ENCODE measurements at regions not wholly inside any gene's neighbourhood (a gene's known extent, or its start where the extent isn't known, plus 50 kb on each side); places are given as distances from the start of the nearest gene placed in this dataset.

GRCh38 chr3:6770397-6770690 lies 90.6 kb upstream of the GRM7 start:
- Histone ChIP-seq H3K27me3 (ENCODE audit: control insufficient read depth in 3 of 3, insufficient read depth in 3 of 3, low read depth in 1 of 3, low read length in 3 of 3) (no peaks in the 10 kb centered on the region), H4K91ac (ENCODE audit: low read depth, low read length, poor library complexity) (no peak overlapping the region), H2AFZ (ENCODE audit: low read length) (peak overlapping the region; percentile 53), H3K23ac (ENCODE audit: low read depth, low read length, poor library complexity) (no peak overlapping the region), H4K8ac (ENCODE audit: low read depth, low read length) (no peak overlapping the region), H2BK120ac (ENCODE audit: low read depth, low read length) (no peak overlapping the region), H3K4ac (ENCODE audit: low read length) (no peak overlapping the region), H2AK5ac (ENCODE audit: low read depth, low read length) (no peak overlapping the region), H3K14ac (ENCODE audit: low read length) (no peak overlapping the region), H3K18ac (ENCODE audit: low read length) (no peak overlapping the region), H2BK5ac (ENCODE audit: low read length) (no peak overlapping the region), H3K9me3 (replicated peaks in 1 of 2; ENCODE audit: control insufficient read depth in 2 of 2, insufficient read depth in 1 of 2, low read depth in 1 of 2, low read length in 2 of 2) (no peaks in the 10 kb centered on the region), H3K36me3 (replicated peaks in 1 of 2; ENCODE audit: control insufficient read depth in 2 of 2, insufficient read depth in 2 of 2, low read length in 2 of 2) (no peaks in the 10 kb centered on the region), H3K4me2 (ENCODE audit: insufficient read depth, low read length, poor library complexity, severe bottlenecking) (no peak overlapping the region), H2BK12ac (ENCODE audit: low read length) (no peak overlapping the region), H2BK15ac (ENCODE audit: low read length) (no peak overlapping the region), H3K27ac (replicated peaks; ENCODE audit: low read length) (peak overlapping the region; percentile 61), H3K4me1 (ENCODE audit: control insufficient read depth in 2 of 2, insufficient read depth in 1 of 2, low read depth in 1 of 2, low read length in 2 of 2) (peaks cover 0 to 2% of the 10 kb centered on the region in 2 donors), H3K9ac (ENCODE audit: low read depth, low read length, poor library complexity) (no peak overlapping the region), H3K4me3 (ENCODE audit: low read length in 2 of 2) (no peak overlapping the region), H3K79me1 (ENCODE audit: low read depth, low read length) (no peaks in the 10 kb centered on the region)
- peak; percentile 3 for DNase-seq (ENCODE audit: low spot score)

- no peak overlapping the region for H3K4ac ChIP-seq (ENCODE audit: low read length)
- H2BK5ac ChIP-seq (ENCODE audit: low read length): no peak overlapping the region
- H2AK5ac ChIP-seq (ENCODE audit: low read depth, low read length): no peak overlapping the region
- no peak overlapping the region for H3K4me3 ChIP-seq (ENCODE audit: low read length in 2 of 2)
- H3K36me3 ChIP-seq (replicated peaks in 1 of 2; ENCODE audit: control insufficient read depth in 2 of 2, insufficient read depth in 2 of 2, low read length in 2 of 2): no peaks in the 10 kb centered on the region
- H3K79me1 ChIP-seq (ENCODE audit: low read depth, low read length): no peaks in the 10 kb centered on the region
- H3K4me1 ChIP-seq (ENCODE audit: control insufficient read depth in 2 of 2, insufficient read depth in 1 of 2, low read depth in 1 of 2, low read length in 2 of 2): peaks cover 0 to 2% of the 10 kb centered on the region in 2 donors
- H3K14ac ChIP-seq (ENCODE audit: low read length): no peak overlapping the region
- no peaks in the 10 kb centered on the region for H3K27me3 ChIP-seq (ENCODE audit: control insufficient read depth in 3 of 3, insufficient read depth in 3 of 3, low read depth in 1 of 3, low read length in 3 of 3)
- no peak overlapping the region for H3K9ac ChIP-seq (ENCODE audit: low read depth, low read length, poor library complexity)
- H3K18ac ChIP-seq (ENCODE audit: low read length): no peak overlapping the region
- no peak overlapping the region for H3K4me2 ChIP-seq (ENCODE audit: insufficient read depth, low read length, poor library complexity, severe bottlenecking)
- no CpG with 5 or more reads among the region's 5 CpGs for WGBS, 2 donors (ENCODE audit: extremely low coverage in 2 of 2, insufficient read length in 2 of 2, insufficient replicate concordance in 1 of 2)
- DNase-seq (ENCODE audit: low spot score): no peak
- no peak overlapping the region for H2BK12ac ChIP-seq (ENCODE audit: low read length)
- H2AFZ ChIP-seq (ENCODE audit: low read length): no peak overlapping the region
- no peak overlapping the region for H2BK15ac ChIP-seq (ENCODE audit: low read length)
- no peaks in the 10 kb centered on the region for H3K9me3 ChIP-seq (replicated peaks in 1 of 2; ENCODE audit: control insufficient read depth in 2 of 2, insufficient read depth in 1 of 2, low read depth in 1 of 2, low read length in 2 of 2)
- no peak overlapping the region for H3K23ac ChIP-seq (ENCODE audit: low read depth, low read length, poor library complexity)
- no peak overlapping the region for H4K91ac ChIP-seq (ENCODE audit: low read depth, low read length, poor library complexity)
- H4K8ac ChIP-seq (ENCODE audit: low read depth, low read length): no peak overlapping the region
- no peak overlapping the region for H2BK120ac ChIP-seq (ENCODE audit: low read depth, low read length)
- no peak overlapping the region for H3K27ac ChIP-seq (replicated peaks; ENCODE audit: low read length)
Measured at GRCh38 chr3:6771171-6771570, 89.7 kb upstream of the GRM7 start.

GRCh38 chr3:6779140-6779539 lies 81.8 kb upstream of the GRM7 start:
- DNase-seq (ENCODE audit: low spot score): no peak
- WGBS, 2 donors (ENCODE audit: extremely low coverage in 2 of 2, insufficient read length in 2 of 2, insufficient replicate concordance in 1 of 2): no CpG with 5 or more reads among the region's 6 CpGs
- no peak overlapping the region for H3K14ac ChIP-seq (ENCODE audit: low read length)
- no peak overlapping the region for H2AK5ac ChIP-seq (ENCODE audit: low read depth, low read length)
- H3K4me3 ChIP-seq (ENCODE audit: low read length in 2 of 2): no peak overlapping the region
- no peak overlapping the region for H2AFZ ChIP-seq (ENCODE audit: low read length)
- no peaks in the 10 kb centered on the region for H3K79me1 ChIP-seq (ENCODE audit: low read depth, low read length)
- no peak overlapping the region for H3K27ac ChIP-seq (replicated peaks; ENCODE audit: low read length)
- no peaks in the 10 kb centered on the region for H3K36me3 ChIP-seq (replicated peaks in 1 of 2; ENCODE audit: control insufficient read depth in 2 of 2, insufficient read depth in 2 of 2, low read length in 2 of 2)
- H4K91ac ChIP-seq (ENCODE audit: low read depth, low read length, poor library complexity): no peak overlapping the region
- no peak overlapping the region for H3K23ac ChIP-seq (ENCODE audit: low read depth, low read length, poor library complexity)
- H4K8ac ChIP-seq (ENCODE audit: low read depth, low read length): no peak overlapping the region
- H3K4me1 ChIP-seq (ENCODE audit: control insufficient read depth in 2 of 2, insufficient read depth in 1 of 2, low read depth in 1 of 2, low read length in 2 of 2): no peaks in the 10 kb centered on the region
- no peak overlapping the region for H3K4ac ChIP-seq (ENCODE audit: low read length)
- H2BK5ac ChIP-seq (ENCODE audit: low read length): no peak overlapping the region
- no peak overlapping the region for H2BK12ac ChIP-seq (ENCODE audit: low read length)
- H3K18ac ChIP-seq (ENCODE audit: low read length): no peak overlapping the region
- no peak overlapping the region for H3K4me2 ChIP-seq (ENCODE audit: insufficient read depth, low read length, poor library complexity, severe bottlenecking)
- H3K9ac ChIP-seq (ENCODE audit: low read depth, low read length, poor library complexity): no peak overlapping the region
- H2BK120ac ChIP-seq (ENCODE audit: low read depth, low read length): no peak overlapping the region
- H2BK15ac ChIP-seq (ENCODE audit: low read length): no peak overlapping the region
- H3K27me3 ChIP-seq (ENCODE audit: control insufficient read depth in 3 of 3, insufficient read depth in 3 of 3, low read depth in 1 of 3, low read length in 3 of 3): no peaks in the 10 kb centered on the region
- no peaks in the 10 kb centered on the region for H3K9me3 ChIP-seq (replicated peaks in 1 of 2; ENCODE audit: control insufficient read depth in 2 of 2, insufficient read depth in 1 of 2, low read depth in 1 of 2, low read length in 2 of 2)

GRCh38 chr3:6781092-6781491 lies 79.8 kb upstream of the GRM7 start:
- WGBS, 2 donors (ENCODE audit: extremely low coverage in 2 of 2, insufficient read length in 2 of 2, insufficient replicate concordance in 1 of 2): no CpG with 5 or more reads among the region's 3 CpGs
- Histone ChIP-seq H3K4me2 (ENCODE audit: insufficient read depth, low read length, poor library complexity, severe bottlenecking) (no peak overlapping the region), H2AK5ac (ENCODE audit: low read depth, low read length) (no peak overlapping the region), H4K8ac (ENCODE audit: low read depth, low read length) (no peak overlapping the region), H3K14ac (ENCODE audit: low read length) (no peak overlapping the region), H3K27ac (replicated peaks; ENCODE audit: low read length) (no peak overlapping the region), H2BK5ac (ENCODE audit: low read length) (no peak overlapping the region), H2AFZ (ENCODE audit: low read length) (no peak overlapping the region), H3K4me3 (ENCODE audit: low read length in 2 of 2) (no peak overlapping the region), H2BK15ac (ENCODE audit: low read length) (no peak overlapping the region), H4K91ac (ENCODE audit: low read depth, low read length, poor library complexity) (no peak overlapping the region), H2BK120ac (ENCODE audit: low read depth, low read length) (no peak overlapping the region), H3K9ac (ENCODE audit: low read depth, low read length, poor library complexity) (no peak overlapping the region), H3K9me3 (replicated peaks in 1 of 2; ENCODE audit: control insufficient read depth in 2 of 2, insufficient read depth in 1 of 2, low read depth in 1 of 2, low read length in 2 of 2) (no peaks in the 10 kb centered on the region), H3K27me3 (ENCODE audit: control insufficient read depth in 3 of 3, insufficient read depth in 3 of 3, low read depth in 1 of 3, low read length in 3 of 3) (no peaks in the 10 kb centered on the region), H3K4me1 (ENCODE audit: control insufficient read depth in 2 of 2, insufficient read depth in 1 of 2, low read depth in 1 of 2, low read length in 2 of 2) (no peaks in the 10 kb centered on the region), H2BK12ac (ENCODE audit: low read length) (no peak overlapping the region), H3K23ac (ENCODE audit: low read depth, low read length, poor library complexity) (no peak overlapping the region), H3K18ac (ENCODE audit: low read length) (no peak overlapping the region), H3K36me3 (replicated peaks in 1 of 2; ENCODE audit: control insufficient read depth in 2 of 2, insufficient read depth in 2 of 2, low read length in 2 of 2) (no peaks in the 10 kb centered on the region), H3K79me1 (ENCODE audit: low read depth, low read length) (no peaks in the 10 kb centered on the region), H3K4ac (ENCODE audit: low read length) (no peak overlapping the region)
- no peak for DNase-seq (ENCODE audit: low spot score)
